ENCODE measurements at regions not wholly inside any gene's neighbourhood (a gene's known extent, or its start where the extent isn't known, plus 50 kb on each side); places are given as distances from the start of the nearest gene placed in this dataset.

DNA sequence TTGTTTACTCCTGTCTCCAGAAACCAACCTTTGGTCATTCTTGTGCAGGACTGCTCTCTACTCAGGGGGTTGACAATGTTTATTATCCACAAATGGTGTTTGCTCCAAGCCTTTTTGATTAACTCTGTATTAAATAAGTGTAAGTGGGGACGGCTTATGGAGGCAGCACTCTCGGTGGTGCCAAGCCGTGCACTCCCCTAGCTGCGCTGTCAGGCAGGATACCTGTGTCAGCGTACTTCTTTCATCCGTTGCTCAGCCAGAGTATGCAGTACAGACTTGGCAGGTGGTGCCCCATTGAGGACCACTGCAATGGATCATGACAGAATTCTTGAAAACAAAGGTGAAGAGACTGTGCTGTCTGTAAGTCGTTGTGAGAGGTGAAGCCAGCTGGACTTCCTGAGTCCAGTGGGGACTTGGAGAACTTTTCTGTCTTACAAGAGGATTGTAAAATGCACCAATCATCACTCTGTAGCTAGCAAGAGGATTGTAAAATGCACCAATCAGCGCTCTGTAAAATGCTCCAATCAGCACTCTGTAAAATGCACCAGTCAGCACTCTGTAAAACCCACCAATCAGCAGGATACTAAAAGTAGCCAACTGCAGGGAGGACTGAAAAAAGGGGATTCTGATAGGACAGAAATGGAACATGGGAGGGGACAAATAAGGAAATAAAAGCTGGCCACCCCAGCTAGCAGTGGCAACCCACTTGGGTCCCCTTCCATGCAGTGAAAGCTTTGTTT lies 480.0 kb downstream of the MEI4 start:
- TF ChIP-seq POLR2AphosphoS5 (IDR thresholded peaks at IDR 0.05) (no peak), CTCF (IDR thresholded peaks at IDR 0.05) (no peak)

All from transverse colon (tissue), 4 donors.